ENCODE measurements at regions not wholly inside any gene's neighbourhood (a gene's known extent, or its start where the extent isn't known, plus 50 kb on each side); places are given as distances from the start of the nearest gene placed in this dataset.
"Not testable (repeated sequence)": the region's sequence is repeated elsewhere in the genome, so short reads cannot be mapped to it uniquely, and the experiment has no call there.

GRCh38 chr4:26257444-26257843, 63.4 kb upstream of the RBPJ start:
- not testable (repeated sequence) for TF ChIP-seq POLR2AphosphoS5 (IDR thresholded peaks at IDR 0.05; ENCODE audit: low read depth, low read length); CTCF (IDR thresholded peaks at IDR 0.05; ENCODE audit: control extremely low read depth in 1 of 3, insufficient read depth in 1 of 3, low read depth in 1 of 3, low read length in 3 of 3); RNF2 (IDR thresholded peaks at IDR 0.05; ENCODE audit: borderline replicate concordance, low read depth, low read length, missing control alignments, poor library complexity, severe bottlenecking); SP2 (IDR thresholded peaks at IDR 0.05; ENCODE audit: low read length); POLR2A (IDR thresholded peaks at IDR 0.05; ENCODE audit: control extremely low read depth in 1 of 2, low read depth in 2 of 2, low read length in 2 of 2); JUN (IDR thresholded peaks at IDR 0.05; ENCODE audit: low read depth, low read length); SRF (IDR thresholded peaks at IDR 0.05; ENCODE audit: low read depth, low read length); MAX (IDR thresholded peaks at IDR 0.05)

Data from H1 (cell line).